Raji (cell line): ENCODE measurements at regions not wholly inside any gene's neighbourhood (a gene's known extent, or its start where the extent isn't known, plus 50 kb on each side); places are given as distances from the start of the nearest gene placed in this dataset.

ENCODE experiments used
- POLR2A ChIP-seq: IDR thresholded peaks from 2 replicates; pipeline ENCODE4 v1.6.1; 2011; ENCODE audit warnings: low read depth, low read length, control low read depth; ENCODE audit not compliant: insufficient read depth

GRCh38 chr17:33352526-33352925, 59.4 kb upstream of the ASIC2 start:
- no peak for TF ChIP-seq POLR2A

GRCh38 chr17:33356266-33356665, 63.2 kb upstream of the ASIC2 start:
- TF ChIP-seq POLR2A, result no peak

DNA sequence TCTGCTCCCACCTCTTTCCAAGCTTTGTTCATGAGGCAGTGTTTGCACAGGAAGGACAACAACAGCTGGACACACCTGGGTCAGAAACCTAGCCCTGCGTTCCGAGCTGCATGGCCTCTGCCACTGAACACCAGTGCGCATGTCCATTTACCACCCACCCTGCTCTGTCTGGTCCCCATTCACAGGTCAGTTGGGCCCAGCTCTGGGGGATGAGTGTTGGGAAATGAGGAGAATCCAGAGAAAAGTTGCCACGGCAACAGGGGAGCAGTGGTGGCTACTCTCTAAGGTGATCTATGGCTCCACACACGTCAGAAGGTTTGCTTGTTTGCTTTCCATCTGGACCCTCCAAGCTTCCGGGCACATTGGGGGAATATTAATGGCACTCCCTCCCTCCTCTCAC, 70.4 kb upstream of the ASIC2 start:
- no peak for TF ChIP-seq POLR2A

- TF ChIP-seq POLR2A, result no peak
Observed at GRCh38 chr17:33366960-33367359, 73.9 kb upstream of the ASIC2 start.

GRCh38 chr17:33369149-33369548, 76.1 kb upstream of the ASIC2 start:
- no peak for TF ChIP-seq POLR2A

GRCh38 chr17:33369876-33370275, 76.8 kb upstream of the ASIC2 start:
- no peak for TF ChIP-seq POLR2A

DNA sequence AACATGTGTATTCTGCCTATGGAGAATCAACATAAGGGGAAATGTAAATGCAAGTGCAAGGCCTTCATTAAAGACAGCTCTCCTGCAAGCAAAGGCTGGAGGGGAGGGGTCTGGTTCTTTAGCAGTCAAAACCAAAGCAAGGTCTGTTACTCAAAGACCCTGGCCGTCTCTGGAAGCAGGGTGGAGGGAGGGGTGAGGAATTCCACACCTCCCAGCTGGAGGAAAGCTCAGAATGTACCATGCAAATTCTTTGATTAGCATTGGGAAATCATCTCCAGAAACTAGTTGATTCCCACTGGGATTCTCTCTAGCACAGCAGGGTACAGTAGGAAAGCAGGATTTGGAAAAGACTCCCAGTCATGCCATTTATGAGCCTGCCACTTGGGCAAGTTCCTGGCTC, 77.3 kb upstream of the ASIC2 start:
- TF ChIP-seq POLR2A, result no peak

DNA sequence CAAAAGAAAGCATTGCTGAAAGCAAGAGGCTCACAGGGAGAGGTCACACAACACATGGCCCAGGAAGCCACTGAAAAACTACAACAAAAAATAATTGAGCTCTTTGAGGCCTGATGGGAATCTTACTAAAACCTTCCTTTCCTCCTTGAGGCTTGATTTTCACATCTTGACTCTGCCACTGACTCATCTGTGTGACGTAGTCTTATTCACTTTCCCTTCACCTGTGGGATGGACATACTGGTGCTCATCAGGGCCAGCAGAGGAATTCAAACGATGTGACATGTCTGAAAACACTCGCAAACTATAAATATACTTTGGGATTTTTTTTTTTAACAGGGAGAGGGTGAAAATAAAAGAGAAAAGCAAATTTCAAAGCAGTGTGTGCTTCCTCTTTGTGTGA, 78.3 kb upstream of the ASIC2 start:
- no peak for TF ChIP-seq POLR2A

- TF ChIP-seq POLR2A, result no peak
Observed at GRCh38 chr17:33373273-33373672, 80.2 kb upstream of the ASIC2 start.

DNA sequence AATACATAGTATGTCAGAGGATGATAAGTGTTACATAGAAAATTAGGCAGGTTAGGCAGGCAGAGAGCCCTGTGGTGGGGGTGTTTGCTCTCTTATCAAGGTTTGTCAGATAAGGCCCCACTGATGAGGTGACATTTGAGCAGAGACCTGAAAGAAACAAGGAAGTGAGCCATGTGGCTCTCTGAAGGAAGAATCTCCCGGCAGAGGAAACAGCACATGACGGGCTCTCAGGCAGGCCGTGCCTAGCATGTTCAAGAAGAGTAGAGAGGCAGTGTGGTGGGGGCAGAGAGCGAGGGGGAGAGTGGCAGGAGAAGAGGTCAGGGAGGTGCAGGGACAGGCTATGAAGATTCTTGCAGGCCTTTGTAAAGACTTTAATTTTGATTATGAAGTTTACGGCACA, 82.0 kb upstream of the ASIC2 start:
- TF ChIP-seq POLR2A, result no peak

DNA sequence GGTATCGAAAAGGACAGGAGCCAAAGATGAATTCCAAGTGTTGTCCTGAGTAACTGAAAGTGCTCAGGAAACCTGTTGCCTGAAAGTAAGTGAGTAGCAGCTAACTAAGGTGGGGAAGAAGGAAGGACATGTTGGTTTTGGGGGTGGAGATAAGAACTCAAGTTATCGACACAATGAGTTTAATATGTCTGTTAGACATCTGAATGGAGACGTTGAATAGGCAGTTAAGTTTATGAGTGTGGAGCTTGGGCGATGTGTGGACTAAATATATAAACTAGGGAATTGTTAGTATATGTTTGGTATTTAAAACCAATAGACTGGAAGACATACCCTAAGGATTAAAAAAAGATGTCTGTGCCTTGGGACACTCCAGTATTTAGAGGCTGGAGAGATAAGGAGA, 82.7 kb upstream of the ASIC2 start:
- TF ChIP-seq POLR2A, result no peak

GRCh38 chr17:33377837-33378595, 84.9 kb upstream of the ASIC2 start:
- TF ChIP-seq POLR2A, result no peak

DNA sequence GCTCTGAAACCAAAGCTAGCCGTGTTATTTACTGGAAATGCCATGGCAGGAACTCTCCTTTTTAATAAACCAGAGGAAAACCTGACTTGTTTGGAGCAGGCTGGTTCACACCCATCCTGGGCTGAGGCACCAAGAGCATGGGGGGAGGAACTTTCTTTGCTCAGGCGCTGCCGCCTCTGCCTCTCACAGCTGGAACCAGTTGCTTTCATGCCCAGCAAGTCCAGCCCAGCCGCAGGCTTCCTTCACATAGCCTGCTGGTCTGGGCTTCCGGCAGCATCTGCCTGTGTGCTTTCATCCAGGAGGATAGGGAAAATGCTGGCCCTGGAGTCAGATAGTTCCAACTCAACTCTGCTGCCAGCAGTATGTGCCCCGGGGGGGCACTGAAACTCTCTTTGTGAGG, 88.1 kb upstream of the ASIC2 start:
- no peak for TF ChIP-seq POLR2A

DNA sequence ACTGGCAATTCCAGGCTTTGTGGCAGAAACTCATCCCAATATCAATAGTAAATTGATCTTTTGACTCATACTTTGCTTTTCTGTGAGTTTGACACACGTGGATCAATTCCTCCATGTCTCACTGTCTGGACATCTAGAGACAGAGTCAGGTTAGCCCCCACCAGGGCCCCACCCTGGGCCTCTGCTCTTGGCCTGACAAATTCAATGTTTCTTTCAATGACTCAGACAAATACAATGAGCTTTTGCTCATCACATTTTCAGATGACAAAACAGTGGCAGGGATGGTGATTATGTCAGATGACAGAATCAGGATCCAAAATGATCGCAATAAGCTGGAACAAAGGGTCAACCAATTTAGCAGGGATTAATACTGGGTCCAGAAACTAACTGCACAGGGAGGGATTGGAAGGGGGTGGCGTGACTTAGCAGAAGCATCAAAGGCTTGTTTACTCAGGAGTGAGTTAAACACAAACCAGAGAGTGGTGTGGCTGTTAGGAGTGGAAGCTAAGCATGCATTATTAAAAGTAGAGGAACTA, 90.5 kb upstream of the ASIC2 start:
- no peak for TF ChIP-seq POLR2A

DNA sequence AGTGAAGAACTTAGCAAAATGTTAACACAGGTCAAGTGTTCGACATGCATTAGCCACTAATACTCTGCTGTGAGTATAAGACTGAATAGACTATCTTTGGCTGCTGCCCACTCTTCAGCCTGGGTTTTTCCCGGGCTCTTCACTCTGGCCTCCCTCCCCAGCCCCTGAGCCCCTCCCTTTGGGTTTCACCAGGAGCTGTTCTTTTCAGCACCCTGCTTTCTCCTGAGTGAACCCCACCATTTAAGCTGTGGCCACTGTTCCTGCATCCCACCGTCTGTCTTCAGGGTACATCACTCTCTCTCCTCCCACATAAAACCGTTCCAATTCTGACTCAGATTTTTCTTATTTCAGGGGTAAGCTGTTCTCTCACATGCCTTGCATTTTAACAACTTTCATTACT, 92.0 kb upstream of the ASIC2 start:
- no peak for TF ChIP-seq POLR2A

DNA sequence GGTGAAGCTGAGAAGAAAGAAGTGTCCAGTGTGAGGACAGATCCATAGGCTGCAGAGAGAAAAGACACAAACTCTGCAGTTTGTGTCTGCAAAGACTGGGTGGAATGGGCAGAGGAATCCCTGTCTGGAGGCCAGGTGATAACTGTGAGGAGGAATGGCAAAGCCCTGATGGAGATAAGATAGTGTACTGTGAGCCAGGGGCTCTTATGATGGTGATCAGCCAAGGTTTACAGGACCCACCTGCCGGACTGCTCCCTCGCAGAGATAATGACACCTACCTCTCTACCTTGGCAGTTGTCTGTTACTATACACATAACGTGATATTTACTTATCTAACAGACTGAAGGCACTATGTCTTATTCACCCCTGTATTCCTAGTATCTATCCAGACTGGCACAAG, 92.6 kb upstream of the ASIC2 start:
- no peak for TF ChIP-seq POLR2A

DNA sequence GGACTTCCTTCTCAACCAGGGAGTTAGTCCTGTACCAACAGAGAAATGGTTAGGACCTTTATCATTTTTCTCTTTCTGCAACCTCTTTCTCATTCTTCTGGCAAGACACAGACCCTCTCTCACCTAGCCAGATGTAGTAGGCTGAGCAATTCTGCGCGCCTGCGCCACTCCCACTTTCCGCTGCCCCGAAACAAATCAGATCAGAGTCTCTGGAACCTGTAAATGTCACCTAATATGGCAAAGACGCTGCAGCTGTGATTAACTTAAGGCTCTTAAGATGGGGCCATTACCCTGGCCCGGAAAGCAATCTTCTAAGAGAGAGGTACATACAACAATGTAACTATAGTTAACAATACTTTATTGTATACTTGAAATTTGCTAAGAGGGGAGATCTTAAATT, 94.3 kb upstream of the ASIC2 start:
- no peak for TF ChIP-seq POLR2A

- no peak for TF ChIP-seq POLR2A
Observed at GRCh38 chr17:33389504-33390135, 96.5 kb upstream of the ASIC2 start.
